HCT116 (cell line): ENCODE measurements at regions not wholly inside any gene's neighbourhood (a gene's known extent, or its start where the extent isn't known, plus 50 kb on each side); places are given as distances from the start of the nearest gene placed in this dataset.

Experiments
- EZH2 ChIP-seq: fragments of 200-600 bp; sonication (generic); IDR thresholded peaks from 2 replicates; pipeline ENCODE4 v1.6.1; 2017; ENCODE audit warnings: antibody characterized with exemption, mixed run types
- POLR2A ChIP-seq: IDR thresholded peaks from 2 replicates; pipeline ENCODE4 v1.7.0; 2011; ENCODE audit warnings: borderline replicate concordance; ENCODE audit not compliant: insufficient read depth, insufficient read length; ENCODE audit errors: extremely low read depth
- POLR2AphosphoS5 ChIP-seq: IDR thresholded peaks from 2 replicates; pipeline ENCODE4 v1.6.1; 2011; ENCODE audit warnings: mild to moderate bottlenecking, low read depth, low read length, moderate library complexity
- SIN3A ChIP-seq: IDR thresholded peaks from 2 replicates; pipeline ENCODE4 v1.6.1; 2012; ENCODE audit warnings: low read depth
- TCF7L2 ChIP-seq: IDR thresholded peaks from 2 replicates; pipeline ENCODE4 v1.7.0; 2011; ENCODE audit warnings: borderline replicate concordance, inconsistent platforms; ENCODE audit not compliant: insufficient read depth, insufficient read length; ENCODE audit errors: extremely low read depth
- YY1 ChIP-seq: IDR thresholded peaks from 2 replicates; pipeline ENCODE4 v1.6.1; 2011; ENCODE audit warnings: low read length, low read depth, moderate library complexity, mild to moderate bottlenecking; ENCODE audit not compliant: insufficient replicate concordance; ENCODE audit errors: extremely low read depth
- TF ChIP-seq, protein P1 (sequence below): IDR thresholded peaks from 2 replicates; pipeline ENCODE4 v1.6.1; 2012; ENCODE audit warnings: low read depth
- TF ChIP-seq, protein P2 (sequence below): IDR thresholded peaks from 2 replicates; pipeline ENCODE4 v1.6.1; 2012
- TF ChIP-seq, protein P3 (sequence below), 3 experiments: fragments of 200-600 bp in 1 of 3; sonication (generic) in 1 of 3; IDR thresholded peaks in 2 of 3; conservative IDR thresholded peaks in 1 of 3; 2 replicates each; pipeline ENCODE4 v1.5.1; 2012 to 2017; ENCODE audit warnings: low read depth in 2 of 3, low read length in 2 of 3, antibody characterized with exemption in 1 of 3, borderline replicate concordance in 1 of 3, control low read depth in 1 of 3, mild to moderate bottlenecking in 1 of 3, mixed read lengths in 1 of 3, mixed run types in 1 of 3, moderate library complexity in 1 of 3; ENCODE audit not compliant: insufficient read depth in 1 of 3

- TF ChIP-seq, protein P1, sequence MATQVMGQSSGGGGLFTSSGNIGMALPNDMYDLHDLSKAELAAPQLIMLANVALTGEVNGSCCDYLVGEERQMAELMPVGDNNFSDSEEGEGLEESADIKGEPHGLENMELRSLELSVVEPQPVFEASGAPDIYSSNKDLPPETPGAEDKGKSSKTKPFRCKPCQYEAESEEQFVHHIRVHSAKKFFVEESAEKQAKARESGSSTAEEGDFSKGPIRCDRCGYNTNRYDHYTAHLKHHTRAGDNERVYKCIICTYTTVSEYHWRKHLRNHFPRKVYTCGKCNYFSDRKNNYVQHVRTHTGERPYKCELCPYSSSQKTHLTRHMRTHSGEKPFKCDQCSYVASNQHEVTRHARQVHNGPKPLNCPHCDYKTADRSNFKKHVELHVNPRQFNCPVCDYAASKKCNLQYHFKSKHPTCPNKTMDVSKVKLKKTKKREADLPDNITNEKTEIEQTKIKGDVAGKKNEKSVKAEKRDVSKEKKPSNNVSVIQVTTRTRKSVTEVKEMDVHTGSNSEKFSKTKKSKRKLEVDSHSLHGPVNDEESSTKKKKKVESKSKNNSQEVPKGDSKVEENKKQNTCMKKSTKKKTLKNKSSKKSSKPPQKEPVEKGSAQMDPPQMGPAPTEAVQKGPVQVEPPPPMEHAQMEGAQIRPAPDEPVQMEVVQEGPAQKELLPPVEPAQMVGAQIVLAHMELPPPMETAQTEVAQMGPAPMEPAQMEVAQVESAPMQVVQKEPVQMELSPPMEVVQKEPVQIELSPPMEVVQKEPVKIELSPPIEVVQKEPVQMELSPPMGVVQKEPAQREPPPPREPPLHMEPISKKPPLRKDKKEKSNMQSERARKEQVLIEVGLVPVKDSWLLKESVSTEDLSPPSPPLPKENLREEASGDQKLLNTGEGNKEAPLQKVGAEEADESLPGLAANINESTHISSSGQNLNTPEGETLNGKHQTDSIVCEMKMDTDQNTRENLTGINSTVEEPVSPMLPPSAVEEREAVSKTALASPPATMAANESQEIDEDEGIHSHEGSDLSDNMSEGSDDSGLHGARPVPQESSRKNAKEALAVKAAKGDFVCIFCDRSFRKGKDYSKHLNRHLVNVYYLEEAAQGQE = no peak
- TF ChIP-seq POLR2AphosphoS5 (no peak), TCF7L2 (no peak), SIN3A (no peak), YY1 (no peak), POLR2A (no peak), EZH2 (no peak)
- TF ChIP-seq, protein P2, sequence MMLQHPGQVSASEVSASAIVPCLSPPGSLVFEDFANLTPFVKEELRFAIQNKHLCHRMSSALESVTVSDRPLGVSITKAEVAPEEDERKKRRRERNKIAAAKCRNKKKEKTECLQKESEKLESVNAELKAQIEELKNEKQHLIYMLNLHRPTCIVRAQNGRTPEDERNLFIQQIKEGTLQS = no peak
- TF ChIP-seq, protein P3, sequence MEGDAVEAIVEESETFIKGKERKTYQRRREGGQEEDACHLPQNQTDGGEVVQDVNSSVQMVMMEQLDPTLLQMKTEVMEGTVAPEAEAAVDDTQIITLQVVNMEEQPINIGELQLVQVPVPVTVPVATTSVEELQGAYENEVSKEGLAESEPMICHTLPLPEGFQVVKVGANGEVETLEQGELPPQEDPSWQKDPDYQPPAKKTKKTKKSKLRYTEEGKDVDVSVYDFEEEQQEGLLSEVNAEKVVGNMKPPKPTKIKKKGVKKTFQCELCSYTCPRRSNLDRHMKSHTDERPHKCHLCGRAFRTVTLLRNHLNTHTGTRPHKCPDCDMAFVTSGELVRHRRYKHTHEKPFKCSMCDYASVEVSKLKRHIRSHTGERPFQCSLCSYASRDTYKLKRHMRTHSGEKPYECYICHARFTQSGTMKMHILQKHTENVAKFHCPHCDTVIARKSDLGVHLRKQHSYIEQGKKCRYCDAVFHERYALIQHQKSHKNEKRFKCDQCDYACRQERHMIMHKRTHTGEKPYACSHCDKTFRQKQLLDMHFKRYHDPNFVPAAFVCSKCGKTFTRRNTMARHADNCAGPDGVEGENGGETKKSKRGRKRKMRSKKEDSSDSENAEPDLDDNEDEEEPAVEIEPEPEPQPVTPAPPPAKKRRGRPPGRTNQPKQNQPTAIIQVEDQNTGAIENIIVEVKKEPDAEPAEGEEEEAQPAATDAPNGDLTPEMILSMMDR (IDR thresholded peaks at IDR 0.05 in 2 of 3, conservative IDR thresholded peaks at IDR 0.05 in 1 of 3; ENCODE audit: borderline replicate concordance in 1 of 3, insufficient read depth in 1 of 3, low read depth in 2 of 3, low read length in 2 of 3) = no peak
These were observed 246.5 kb upstream of the LRRN1 start for GRCh38 chr3:3552761-3553160.
